GM12864 (cell line): ENCODE measurements at regions not wholly inside any gene's neighbourhood (a gene's known extent, or its start where the extent isn't known, plus 50 kb on each side); places are given as distances from the start of the nearest gene placed in this dataset.

Source experiments
- DNase-seq: peaks from one replicate; pipeline ENCODE4 v3.0.0-alpha.2; 2011; ENCODE audit warnings: low read depth
- H3K4me3 ChIP-seq: 2 replicates; pipeline ENCODE4 v1.5.1; 2011; ENCODE audit warnings: mild to moderate bottlenecking, low read depth, low read length, control low read depth
- TF ChIP-seq, protein P1 (sequence below): IDR thresholded peaks from 2 replicates; pipeline ENCODE4 v1.5.1; 2011; ENCODE audit warnings: low read depth, mild to moderate bottlenecking, moderate library complexity, low read length, control low read depth, inconsistent platforms; ENCODE audit errors: missing control alignments

DNA sequence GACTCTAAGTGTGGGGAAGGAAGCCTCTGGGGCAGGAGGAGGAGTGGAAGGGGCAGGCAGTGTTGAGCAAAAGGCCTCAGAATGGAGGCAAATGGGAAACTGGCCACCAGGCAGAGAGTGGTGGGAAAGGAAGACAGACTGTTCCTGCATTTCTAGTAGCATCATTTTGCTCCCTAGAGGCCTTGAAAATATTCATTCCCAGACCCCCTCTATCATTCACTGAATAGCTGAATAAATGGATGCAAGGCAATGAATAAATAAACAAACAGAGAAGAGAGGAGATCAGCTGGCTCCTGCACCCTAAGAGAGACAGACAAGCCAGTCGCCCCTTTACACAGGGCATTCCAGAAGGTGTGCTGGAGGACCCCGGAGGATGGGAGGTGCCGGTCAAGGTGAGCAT is 511.9 kb downstream of the BCOR start:
- TF ChIP-seq, protein P1, sequence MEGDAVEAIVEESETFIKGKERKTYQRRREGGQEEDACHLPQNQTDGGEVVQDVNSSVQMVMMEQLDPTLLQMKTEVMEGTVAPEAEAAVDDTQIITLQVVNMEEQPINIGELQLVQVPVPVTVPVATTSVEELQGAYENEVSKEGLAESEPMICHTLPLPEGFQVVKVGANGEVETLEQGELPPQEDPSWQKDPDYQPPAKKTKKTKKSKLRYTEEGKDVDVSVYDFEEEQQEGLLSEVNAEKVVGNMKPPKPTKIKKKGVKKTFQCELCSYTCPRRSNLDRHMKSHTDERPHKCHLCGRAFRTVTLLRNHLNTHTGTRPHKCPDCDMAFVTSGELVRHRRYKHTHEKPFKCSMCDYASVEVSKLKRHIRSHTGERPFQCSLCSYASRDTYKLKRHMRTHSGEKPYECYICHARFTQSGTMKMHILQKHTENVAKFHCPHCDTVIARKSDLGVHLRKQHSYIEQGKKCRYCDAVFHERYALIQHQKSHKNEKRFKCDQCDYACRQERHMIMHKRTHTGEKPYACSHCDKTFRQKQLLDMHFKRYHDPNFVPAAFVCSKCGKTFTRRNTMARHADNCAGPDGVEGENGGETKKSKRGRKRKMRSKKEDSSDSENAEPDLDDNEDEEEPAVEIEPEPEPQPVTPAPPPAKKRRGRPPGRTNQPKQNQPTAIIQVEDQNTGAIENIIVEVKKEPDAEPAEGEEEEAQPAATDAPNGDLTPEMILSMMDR, result no peak
- no peak for DNase-seq
- no peak overlapping the region for H3K4me3 ChIP-seq

DNA sequence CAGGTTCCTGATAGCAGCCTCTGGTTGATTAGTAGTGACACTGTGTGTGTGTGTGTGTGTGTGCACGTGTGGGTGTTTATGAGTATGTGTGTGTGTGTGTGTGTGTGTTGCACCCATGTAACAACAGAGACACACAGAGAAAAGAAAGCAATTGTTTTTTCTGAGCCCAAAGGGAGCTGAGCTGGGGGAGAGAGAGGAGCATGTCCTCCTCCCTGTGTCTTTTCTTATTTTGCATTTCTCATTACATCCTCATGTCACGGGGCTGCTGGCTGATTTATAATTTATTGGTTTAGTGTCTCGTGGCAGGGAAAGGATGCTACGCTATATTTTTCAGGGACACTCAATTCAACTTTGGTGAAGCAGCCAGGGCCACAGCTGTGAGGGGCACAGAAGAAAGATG is 511.4 kb downstream of the BCOR start:
- DNase-seq, result no peak
- H3K4me3 ChIP-seq, result no peak overlapping the region
- TF ChIP-seq, protein P1, result no peak

DNA sequence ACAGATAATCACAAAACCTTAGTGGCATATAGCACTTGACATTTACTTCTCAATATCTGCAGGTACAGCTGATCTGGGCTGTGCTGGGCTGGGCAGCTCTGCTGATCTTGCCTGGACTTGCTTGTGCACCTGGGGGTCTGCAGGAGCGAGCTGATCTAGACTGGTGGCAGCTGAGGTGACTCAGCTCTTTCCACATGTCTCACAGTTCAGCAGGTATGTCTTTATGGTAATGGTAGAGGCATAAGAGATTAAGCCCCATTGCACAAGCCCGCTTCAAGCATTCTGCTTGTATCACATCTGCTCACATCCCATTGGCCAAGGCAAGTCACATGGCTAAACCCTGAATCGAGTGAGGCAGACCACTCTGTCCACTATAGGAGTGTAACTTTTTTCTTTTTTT is 506.7 kb downstream of the BCOR start:
- DNase-seq, result no peak
- TF ChIP-seq, protein P1, result no peak
- H3K4me3 ChIP-seq, result no peak overlapping the region

DNA sequence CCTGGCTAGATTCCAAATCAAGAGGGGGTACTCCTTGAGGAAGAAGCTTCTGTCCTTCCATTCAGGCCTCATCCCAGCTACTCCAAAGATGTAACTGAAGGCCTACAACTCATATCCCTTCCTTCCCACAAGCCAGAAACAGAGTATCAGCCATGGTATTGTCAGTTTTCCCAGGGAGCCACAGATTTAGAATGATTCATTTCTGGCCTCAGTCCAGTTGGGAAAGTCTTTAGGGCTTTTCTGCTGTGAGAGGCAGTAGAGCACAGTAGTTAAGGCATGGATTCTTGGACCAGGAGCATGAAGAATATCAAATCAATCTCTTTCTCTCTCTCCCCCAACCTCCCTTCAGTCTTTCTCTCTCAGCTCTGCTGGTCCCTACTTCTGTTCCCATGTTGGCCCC is 505.0 kb downstream of the BCOR start:
- TF ChIP-seq, protein P1, result no peak
- DNase-seq, result no peak

DNA sequence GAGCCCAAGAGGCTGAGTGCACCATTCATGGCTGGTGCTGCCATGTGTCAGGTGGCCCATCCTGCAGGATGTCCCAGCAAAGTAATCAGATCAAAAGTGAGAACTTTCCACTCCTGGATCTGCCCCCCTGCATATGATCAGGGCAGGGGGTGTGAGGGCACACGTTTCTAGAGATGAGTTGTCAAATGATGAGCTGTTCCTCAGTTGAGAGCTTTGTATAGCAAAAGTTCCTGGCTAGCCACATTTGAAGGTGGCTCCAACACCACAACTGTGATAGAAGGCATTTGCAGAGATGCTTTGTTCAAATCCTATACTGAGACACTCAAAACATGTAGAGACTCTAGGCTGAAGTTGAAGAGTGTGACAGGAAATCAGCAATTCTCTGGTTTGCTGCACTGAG is 501.8 kb downstream of the BCOR start:
- no peak for DNase-seq
- TF ChIP-seq, protein P1, result no peak
- H3K4me3 ChIP-seq, result no peak overlapping the region

More for the DNA sequence above, 505.0 kb downstream of the BCOR start:
- no peak overlapping the region for H3K4me3 ChIP-seq

DNA sequence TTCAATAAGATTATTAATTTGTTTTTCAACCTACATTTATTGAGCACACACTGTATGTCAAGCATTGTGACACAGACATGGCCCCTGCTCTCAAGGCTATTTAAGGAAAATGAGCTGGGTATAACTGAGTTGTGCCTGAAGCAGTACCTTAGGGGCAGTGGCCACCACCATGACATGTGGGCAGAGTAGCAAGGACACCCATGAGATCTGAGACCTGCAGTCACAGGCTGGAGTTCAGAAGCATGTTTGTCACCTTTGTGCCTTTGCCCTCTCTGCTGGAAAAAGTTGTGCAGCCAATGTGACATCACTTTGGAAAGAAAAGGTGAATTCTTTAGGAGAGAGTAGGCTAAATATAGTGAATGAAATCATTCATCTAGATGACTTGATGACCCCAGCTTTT is 501.3 kb downstream of the BCOR start:
- no peak overlapping the region for H3K4me3 ChIP-seq
- no peak for DNase-seq
- TF ChIP-seq, protein P1, result no peak

DNA sequence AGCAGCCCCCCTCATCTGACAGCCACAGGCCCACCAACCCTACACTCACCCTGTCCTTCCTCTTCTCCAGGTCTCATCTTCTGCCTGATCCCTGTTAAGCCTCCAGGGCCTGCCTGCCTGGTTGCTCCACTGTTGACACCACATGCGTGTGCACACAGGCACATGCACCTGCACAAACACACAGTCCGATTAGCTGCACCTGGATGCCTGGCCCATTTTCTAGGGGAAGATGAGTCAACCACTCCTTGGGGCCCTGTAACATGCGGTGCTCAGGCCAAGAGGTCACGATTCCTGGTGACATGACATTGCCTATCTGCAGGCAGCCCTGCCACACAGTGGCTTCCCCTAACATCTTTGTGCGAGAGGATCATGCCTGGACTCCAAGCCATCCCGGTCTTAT is 498.4 kb downstream of the BCOR start:
- no peak overlapping the region for H3K4me3 ChIP-seq
- no peak for DNase-seq
- TF ChIP-seq, protein P1, result no peak
